Endothelial cell of umbilical vein (primary cell): ENCODE measurements at regions not wholly inside any gene's neighbourhood (a gene's known extent, or its start where the extent isn't known, plus 50 kb on each side); places are given as distances from the start of the nearest gene placed in this dataset.

Source experiments
- BruUV-seq: library from RNA; stranded (reverse); fragments of 400-500 nt; replicated peaks from 2 replicates; lab custom pipeline; 2021; lab: Mats Ljungman, UMichigan
- CTCF ChIA-PET: fragments of 300-600, 350-600 bp; sonication (Branson Sonifier 250); formaldehyde crosslinking; loops from one replicate; lab custom pipeline; 2021; ENCODE audit warnings: antibody characterized with exemption, inconsistent platforms; lab: Charles Lee
- POLR2A ChIA-PET: fragments of 300-600, 350-600 bp; sonication (Branson Sonifier 250); formaldehyde crosslinking; loops from one replicate; lab custom pipeline; 2021; ENCODE audit warnings: antibody characterized with exemption, inconsistent platforms; lab: Charles Lee
- DNase-seq: peaks from one replicate; pipeline ENCODE4 v3.0.0-alpha.2; 2011; ENCODE audit warnings: low read depth, low spot score
- FAIRE-seq: peaks from 2 replicates; lab custom pipeline; 2011; peaks lifted over from hg19 to GRCh38; lab: Jason Lieb, UNC
- H2AFZ ChIP-seq: 2 replicates; pipeline ENCODE4 v1.6.0; 2012; ENCODE audit warnings: low read depth, low read length, control low read depth, inconsistent platforms
- H3K27ac ChIP-seq: 2 replicates; pipeline ENCODE4 v1.5.1; 2011; ENCODE audit warnings: low read depth, mild to moderate bottlenecking, control low read depth, low read length, moderate library complexity; ENCODE audit not compliant: insufficient read depth
- H3K27me3 ChIP-seq, 2 experiments: 2 replicates each; pipeline versions ENCODE4 v1.6.0 to v1.6.1; 2011; ENCODE audit warnings: low read length in 2 of 2, mixed read lengths in 1 of 2; ENCODE audit not compliant: control insufficient read depth in 2 of 2, insufficient read depth in 2 of 2
- H3K36me3 ChIP-seq, 2 experiments: 2 replicates in 1 of 2; 3 replicates in 1 of 2; pipeline ENCODE4 v1.5.1; 2011; ENCODE audit warnings: low read length in 2 of 2, mild to moderate bottlenecking in 1 of 2, moderate library complexity in 1 of 2; ENCODE audit not compliant: control insufficient read depth in 2 of 2, insufficient read depth in 2 of 2; ENCODE audit errors: extremely low read depth in 1 of 2
- H3K4me1 ChIP-seq: 3 replicates; pipeline ENCODE4 v1.5.1; 2011; ENCODE audit warnings: mild to moderate bottlenecking, low read length; ENCODE audit not compliant: control insufficient read depth, insufficient read depth; ENCODE audit errors: extremely low read depth
- H3K4me2 ChIP-seq: 2 replicates; pipeline ENCODE4 v1.6.1; 2011; ENCODE audit warnings: low read length, control low read depth, mixed read lengths; ENCODE audit not compliant: insufficient read depth
- H3K4me3 ChIP-seq, 3 experiments: fragments of 200-600 bp in 1 of 3; sonication (generic), shearing (Covaris generic) in 1 of 3; replicated peaks in 1 of 3; 2 replicates each; pipeline ENCODE4 v1.5.1; 2011 to 2016; ENCODE audit warnings: control low read depth in 3 of 3, low read length in 3 of 3, mild to moderate bottlenecking in 2 of 3, inconsistent platforms in 1 of 3, low read depth in 1 of 3, moderate library complexity in 1 of 3; ENCODE audit not compliant: insufficient read depth in 1 of 3
- H3K79me2 ChIP-seq: 2 replicates; pipeline ENCODE4 v1.6.0; 2012; ENCODE audit warnings: low read length, inconsistent platforms; ENCODE audit not compliant: control insufficient read depth, insufficient read depth
- H3K9ac ChIP-seq: replicated peaks from 2 replicates; pipeline ENCODE3; 2011; ENCODE audit warnings: low read length, control low read depth; ENCODE audit not compliant: insufficient read depth; ENCODE audit errors: extremely low read depth
- H3K9me1 ChIP-seq: replicated peaks from 3 replicates; pipeline ENCODE4 v1.6.0; 2011; ENCODE audit warnings: mild to moderate bottlenecking, low read length; ENCODE audit not compliant: control insufficient read depth, insufficient read depth; ENCODE audit errors: extremely low read depth
- H3K9me3 ChIP-seq: replicated peaks from 2 replicates; pipeline ENCODE4 v1.5.1; 2012; ENCODE audit warnings: low read length, inconsistent platforms; ENCODE audit not compliant: control insufficient read depth, insufficient read depth
- H4K20me1 ChIP-seq: replicated peaks from 2 replicates; pipeline ENCODE3; 2011; ENCODE audit warnings: mild to moderate bottlenecking, low read length; ENCODE audit not compliant: control insufficient read depth, insufficient read depth; ENCODE audit errors: extremely low read depth
- FOS ChIP-seq: IDR thresholded peaks from 2 replicates; pipeline ENCODE4 v1.6.1; 2011; ENCODE audit warnings: mild to moderate bottlenecking, low read length, moderate library complexity, borderline replicate concordance; ENCODE audit not compliant: insufficient read depth
- GATA2 ChIP-seq: IDR thresholded peaks from 2 replicates; pipeline ENCODE4 v1.7.0; 2011; ENCODE audit warnings: low read depth, mild to moderate bottlenecking, moderate library complexity, mixed read lengths, low read length; ENCODE audit not compliant: insufficient read length, insufficient read depth
- MYC ChIP-seq: IDR thresholded peaks from one replicate; pipeline ENCODE4 v1.6.1; 2011; ENCODE audit warnings: mild to moderate bottlenecking, low read depth, low read length
- POLR2A ChIP-seq: IDR thresholded peaks from 2 replicates; pipeline ENCODE4 v1.6.1; 2012; ENCODE audit warnings: low read depth, mild to moderate bottlenecking, control low read depth, low read length
- dilution Hi-C: fragments of 300-500 bp; cut with MboI; formaldehyde crosslinking; loops from one replicate; pipeline ENCODE4 v1.15.0; 2019; ENCODE audit warnings: low sequenced_read_pairs; ENCODE audit not compliant: extremely low pct_ligation_motif_present
- intact Hi-C: fragments of 100-400 bp; cut with micrococcal nuclease; formaldehyde crosslinking; loops from one replicate; pipeline ENCODE4 v1.10.0; 2022
- TF ChIP-seq, protein P1 (sequence below), 2 donors: IDR thresholded peaks; 1 replicate in 1 of 2; 2 replicates in 1 of 2; pipeline ENCODE4 v1.5.1; 2011; ENCODE audit warnings: low read length in 2 of 2, mild to moderate bottlenecking in 2 of 2, moderate library complexity in 2 of 2, control low read depth in 1 of 2, inconsistent platforms in 1 of 2, low read depth in 1 of 2; ENCODE audit not compliant: insufficient read depth in 1 of 2; ENCODE audit errors: extremely low read depth in 1 of 2
- TF ChIP-seq, protein P2 (sequence below): IDR thresholded peaks from 2 replicates; pipeline ENCODE4 v1.6.1; 2011; ENCODE audit not compliant: insufficient read depth, insufficient read length

DNA sequence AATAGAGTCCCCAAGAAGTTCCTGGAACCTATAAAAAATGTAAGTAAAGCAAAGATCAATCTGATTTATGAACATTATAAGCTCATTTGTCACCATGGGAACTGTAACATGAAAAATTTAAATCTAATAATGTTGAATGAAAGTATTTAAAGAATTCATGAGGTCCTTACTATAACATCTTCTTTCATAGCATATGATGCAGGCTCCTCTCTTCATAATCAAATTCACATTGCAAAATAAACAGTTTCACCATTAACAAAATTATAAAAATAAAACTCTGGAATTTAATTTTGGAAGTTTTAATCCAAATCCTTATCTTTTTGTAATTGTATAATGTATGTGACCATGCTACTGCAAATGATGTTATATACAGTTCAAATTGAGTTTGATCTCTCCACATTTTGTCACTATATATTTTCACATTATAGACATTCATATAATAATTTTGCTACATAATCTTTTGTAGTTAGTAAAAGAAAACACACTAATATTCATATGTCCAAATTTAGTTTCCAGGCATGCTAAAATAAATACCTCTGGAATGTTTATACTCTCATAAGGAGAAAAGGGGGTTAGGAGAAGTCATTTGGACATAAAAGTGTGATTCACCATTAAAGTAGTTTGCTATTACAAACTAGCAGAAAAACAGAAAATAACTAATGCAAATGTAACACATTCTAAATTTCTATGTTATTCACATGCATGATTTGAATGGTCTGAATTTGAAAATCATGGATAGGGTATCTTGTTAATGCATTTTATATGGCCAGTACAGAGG, 954.1 kb downstream of the DSC3 start:
- H3K4me2 ChIP-seq = no peak overlapping the region
- H3K27ac ChIP-seq = no peak overlapping the region
- DNase-seq (no peak), FAIRE-seq (no peak)
- no peak overlapping the region for H3K4me3 ChIP-seq
- no peaks in the 10 kb centered on the region for H4K20me1 ChIP-seq
- BruUV-seq = no TSS peak
- CTCF ChIA-PET = no interaction called here
- H3K36me3 ChIP-seq = no peaks in the 10 kb centered on the region
- POLR2A ChIA-PET = no interaction called here
- no peaks in the 10 kb centered on the region for H3K9me1 ChIP-seq
- H3K79me2 ChIP-seq = no peaks in the 10 kb centered on the region
- intact Hi-C loops = no loop called here
- no peaks in the 10 kb centered on the region for H3K9me3 ChIP-seq
- H2AFZ ChIP-seq = no peak overlapping the region
- dilution Hi-C loops = no loop called here
- H3K27me3 ChIP-seq = no peaks in the 10 kb centered on the region
- no peaks in the 10 kb centered on the region for H3K4me1 ChIP-seq
- no peak overlapping the region for H3K9ac ChIP-seq
- TF ChIP-seq GATA2 = no peak
- no peak for TF ChIP-seq FOS
- TF ChIP-seq, protein P1, sequence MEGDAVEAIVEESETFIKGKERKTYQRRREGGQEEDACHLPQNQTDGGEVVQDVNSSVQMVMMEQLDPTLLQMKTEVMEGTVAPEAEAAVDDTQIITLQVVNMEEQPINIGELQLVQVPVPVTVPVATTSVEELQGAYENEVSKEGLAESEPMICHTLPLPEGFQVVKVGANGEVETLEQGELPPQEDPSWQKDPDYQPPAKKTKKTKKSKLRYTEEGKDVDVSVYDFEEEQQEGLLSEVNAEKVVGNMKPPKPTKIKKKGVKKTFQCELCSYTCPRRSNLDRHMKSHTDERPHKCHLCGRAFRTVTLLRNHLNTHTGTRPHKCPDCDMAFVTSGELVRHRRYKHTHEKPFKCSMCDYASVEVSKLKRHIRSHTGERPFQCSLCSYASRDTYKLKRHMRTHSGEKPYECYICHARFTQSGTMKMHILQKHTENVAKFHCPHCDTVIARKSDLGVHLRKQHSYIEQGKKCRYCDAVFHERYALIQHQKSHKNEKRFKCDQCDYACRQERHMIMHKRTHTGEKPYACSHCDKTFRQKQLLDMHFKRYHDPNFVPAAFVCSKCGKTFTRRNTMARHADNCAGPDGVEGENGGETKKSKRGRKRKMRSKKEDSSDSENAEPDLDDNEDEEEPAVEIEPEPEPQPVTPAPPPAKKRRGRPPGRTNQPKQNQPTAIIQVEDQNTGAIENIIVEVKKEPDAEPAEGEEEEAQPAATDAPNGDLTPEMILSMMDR (IDR thresholded peaks at IDR 0.05; ENCODE audit: extremely low read depth in 1 of 2, insufficient read depth in 1 of 2, low read depth in 1 of 2, low read length in 2 of 2) = no peak
- no peak for TF ChIP-seq MYC
- TF ChIP-seq POLR2A = no peak
- TF ChIP-seq, protein P2, sequence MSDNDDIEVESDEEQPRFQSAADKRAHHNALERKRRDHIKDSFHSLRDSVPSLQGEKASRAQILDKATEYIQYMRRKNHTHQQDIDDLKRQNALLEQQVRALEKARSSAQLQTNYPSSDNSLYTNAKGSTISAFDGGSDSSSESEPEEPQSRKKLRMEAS = no peak
